ENCODE measurements at regions not wholly inside any gene's neighbourhood (a gene's known extent, or its start where the extent isn't known, plus 50 kb on each side); places are given as distances from the start of the nearest gene placed in this dataset.

DNA sequence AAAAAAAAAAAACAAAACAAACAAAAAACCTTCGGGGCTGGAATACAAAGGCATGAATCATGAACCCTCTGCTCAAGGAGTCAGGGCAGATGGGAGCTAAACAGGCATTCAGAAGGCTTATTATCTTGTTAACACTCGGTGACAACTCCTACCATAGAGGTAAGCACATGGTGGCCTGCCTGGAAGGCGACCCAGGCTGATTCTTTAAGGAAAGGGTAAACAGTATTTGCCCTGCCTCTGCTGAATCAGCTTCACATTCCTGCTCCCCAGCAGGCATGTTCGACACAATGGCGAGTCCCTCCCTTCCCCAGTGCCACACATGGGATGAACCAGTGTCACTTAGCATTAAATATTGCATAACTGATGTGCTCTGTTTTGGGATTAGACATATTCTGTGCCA lies 191.9 kb downstream of the ARL4C start:
- no peak for DNase-seq

DNA sequence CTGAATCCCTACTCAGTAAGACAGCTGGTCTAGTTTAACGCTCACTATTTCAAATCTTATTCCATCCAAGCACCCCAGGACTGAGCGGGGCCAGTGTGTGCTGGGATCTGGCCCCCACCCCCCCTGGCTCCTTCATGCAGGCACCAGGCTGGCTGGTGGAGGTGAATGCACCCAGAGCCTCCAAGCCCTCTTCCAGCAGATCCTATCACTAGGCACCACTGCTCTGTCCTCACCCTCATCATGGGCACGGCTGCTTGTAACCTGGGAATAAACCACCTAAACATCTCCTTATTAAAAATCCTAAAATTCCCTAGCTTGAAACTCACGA lies 194.3 kb downstream of the ARL4C start:
- no peak for DNase-seq

DNA sequence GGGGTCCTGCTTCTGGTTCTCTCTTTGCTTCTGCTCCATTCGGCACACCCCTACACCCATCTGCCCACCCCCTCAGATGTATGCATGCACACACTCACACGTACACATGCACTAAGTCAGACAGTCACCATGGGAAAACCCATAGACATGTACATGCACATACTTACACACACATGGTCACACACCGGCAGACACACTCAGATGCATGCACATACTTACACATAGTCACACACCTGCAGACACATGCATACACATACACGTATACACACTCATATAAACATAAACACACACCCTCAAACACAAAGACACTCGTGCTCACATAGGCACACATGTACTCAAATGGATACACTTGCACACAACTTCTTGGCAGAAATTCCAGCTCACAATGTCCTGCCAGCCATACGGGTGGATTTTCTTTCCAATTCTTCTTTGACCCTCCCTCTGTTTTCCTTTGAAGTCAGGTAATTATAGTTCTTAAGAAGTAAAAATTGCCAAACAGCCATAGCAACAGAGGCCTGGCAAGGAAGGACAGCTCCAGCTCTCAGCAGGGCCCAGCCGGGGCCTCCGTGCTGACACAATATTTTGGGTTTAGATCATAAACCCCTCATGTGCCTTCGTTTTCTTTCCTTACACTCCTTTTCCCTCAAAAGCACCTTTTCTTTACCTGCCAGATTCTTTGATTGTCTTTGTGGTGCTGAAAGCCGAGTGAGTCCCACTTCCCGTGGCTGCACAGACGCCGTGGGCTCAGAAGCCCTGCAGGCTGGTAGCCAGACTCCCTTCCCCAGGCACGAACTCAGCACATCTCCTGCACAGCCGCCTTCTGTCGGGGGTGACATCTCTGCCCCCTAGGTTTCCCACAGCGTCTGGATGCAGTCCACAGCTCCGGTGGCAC lies 195.7 kb downstream of the ARL4C start:
- DNase-seq, result no peak

DNA sequence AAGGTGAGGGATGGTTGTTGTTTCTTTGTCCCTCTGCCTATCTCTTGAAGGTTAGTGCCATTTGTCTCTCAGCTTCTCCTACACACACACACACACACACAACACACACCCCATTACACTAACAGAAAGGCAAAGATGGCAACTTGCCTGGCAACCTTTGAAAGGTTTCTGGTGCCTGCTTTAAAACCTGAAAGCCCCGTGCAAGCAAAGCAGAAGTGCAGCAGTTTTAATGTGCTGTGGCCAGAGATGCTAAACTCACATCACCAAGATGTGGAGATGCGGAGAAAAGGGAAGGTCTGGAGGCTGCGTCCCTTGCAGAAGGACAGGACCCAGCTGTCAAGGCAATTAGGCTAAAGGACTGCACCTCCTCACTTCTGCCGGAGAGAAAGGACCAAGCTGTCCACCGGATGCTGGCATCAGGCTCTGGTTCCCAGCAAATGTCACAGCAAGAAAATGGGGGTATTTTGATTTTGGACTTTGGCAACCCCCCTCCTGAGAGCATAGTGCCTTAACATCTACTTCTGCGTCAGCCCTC lies 196.4 kb downstream of the ARL4C start:
- DNase-seq, result no peak

DNA sequence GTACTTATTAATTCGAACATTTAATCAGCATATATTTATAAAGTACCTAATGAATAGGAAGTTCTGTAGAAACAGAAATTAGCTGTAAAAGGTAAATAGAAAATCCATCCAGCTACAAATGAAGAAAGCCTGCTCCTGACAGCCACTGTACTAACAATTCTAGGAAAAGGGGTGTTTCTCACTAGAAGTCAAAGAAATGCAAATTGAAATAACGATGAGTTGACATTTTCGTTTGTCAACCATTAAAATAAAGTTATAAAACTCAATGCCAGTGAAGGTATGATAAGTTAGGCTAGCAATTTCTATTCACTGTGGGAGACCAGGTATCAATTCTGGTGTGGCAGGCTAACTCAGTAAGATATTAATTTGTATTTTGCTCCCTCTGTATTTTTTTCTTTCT lies 198.0 kb downstream of the ARL4C start:
- DNase-seq, result no peak

DNA sequence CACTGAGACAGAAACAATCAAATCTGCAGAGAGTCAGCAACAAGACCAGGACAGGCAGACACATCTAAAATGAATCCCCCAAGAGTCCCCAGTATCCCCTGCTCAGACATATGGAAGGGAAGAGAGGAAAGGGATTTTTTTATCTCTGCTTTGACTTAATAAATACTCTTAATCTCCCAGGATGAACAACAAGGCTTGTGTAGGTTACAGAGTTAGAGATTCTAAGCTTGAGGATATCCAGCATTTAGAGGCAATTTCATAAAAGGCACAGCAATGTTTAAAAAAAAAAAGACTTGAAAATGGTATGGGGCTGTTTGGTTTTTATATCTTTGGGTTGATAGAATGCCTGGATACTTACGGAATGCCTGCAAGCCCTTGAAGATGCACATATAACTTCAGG lies 199.9 kb downstream of the ARL4C start:
- no peak for DNase-seq

DNA sequence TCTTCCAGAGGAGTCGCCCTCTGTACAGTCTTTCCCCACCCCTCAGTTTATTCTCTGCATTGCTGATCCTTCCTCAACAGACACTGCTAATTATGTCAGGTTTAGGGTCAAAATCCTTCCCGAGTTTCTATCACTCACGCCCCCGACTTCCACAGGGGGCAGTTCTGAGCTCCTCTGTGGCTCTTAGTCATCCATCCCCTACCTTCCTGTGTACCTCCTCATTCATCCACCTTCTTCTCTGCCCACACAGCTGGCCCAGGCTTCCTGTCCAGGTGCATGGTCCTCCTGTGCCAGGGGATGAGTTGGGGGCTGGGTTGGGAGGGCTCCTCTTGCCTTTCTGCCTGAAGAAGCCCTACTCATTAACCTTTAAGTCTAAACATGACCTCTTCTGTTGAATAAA lies 202.9 kb downstream of the ARL4C start:
- no peak for DNase-seq

DNA sequence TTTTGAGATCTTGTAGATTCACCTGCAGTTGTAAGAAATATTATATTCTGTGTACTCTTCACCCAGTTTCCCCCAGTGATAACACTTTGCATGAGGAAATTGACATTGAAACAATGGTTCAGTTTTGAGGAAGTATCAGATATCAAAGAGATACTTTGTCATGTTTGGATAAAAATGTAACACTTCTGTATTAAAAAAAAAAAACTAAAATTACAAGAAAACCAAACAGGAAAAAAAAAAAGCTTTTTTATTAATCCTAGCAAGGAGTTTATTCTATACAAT lies 204.0 kb downstream of the ARL4C start:
- peak; percentile 25 for DNase-seq

DNA sequence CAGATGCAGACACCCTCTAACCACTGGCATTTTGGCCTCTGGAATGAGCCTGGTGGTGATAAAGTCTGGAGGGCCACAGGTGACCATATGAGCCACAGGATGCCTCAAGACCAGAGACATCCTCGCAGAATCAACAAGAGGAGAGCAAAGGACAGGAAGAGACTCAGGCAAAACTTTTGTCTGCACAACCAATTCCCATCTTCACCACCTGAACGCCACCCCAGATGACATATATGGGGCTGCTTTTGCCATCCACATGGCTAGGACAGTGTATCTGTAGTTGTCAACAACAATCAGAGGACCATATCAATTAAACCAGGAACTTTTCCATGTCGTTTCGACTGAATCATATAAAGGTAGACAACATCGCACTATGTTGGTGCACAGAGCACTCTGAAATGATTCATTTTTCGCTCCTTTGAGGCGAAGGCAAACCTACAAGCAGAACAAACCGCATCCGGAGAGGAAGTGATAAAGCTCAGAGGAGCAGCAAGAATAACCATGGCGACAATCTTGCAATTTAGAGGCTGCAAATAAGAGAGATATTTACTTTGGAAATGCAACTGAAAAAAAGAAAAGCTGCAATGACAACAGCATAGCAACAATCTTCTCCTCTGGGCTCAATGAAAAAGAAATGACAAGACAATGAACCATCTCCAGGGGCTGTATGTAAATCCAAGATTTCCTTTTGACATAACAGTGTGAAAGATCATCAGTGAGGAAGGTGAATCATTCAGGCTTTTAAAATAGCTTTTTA lies 204.5 kb downstream of the ARL4C start:
- peak; percentile 35 for DNase-seq

DNA sequence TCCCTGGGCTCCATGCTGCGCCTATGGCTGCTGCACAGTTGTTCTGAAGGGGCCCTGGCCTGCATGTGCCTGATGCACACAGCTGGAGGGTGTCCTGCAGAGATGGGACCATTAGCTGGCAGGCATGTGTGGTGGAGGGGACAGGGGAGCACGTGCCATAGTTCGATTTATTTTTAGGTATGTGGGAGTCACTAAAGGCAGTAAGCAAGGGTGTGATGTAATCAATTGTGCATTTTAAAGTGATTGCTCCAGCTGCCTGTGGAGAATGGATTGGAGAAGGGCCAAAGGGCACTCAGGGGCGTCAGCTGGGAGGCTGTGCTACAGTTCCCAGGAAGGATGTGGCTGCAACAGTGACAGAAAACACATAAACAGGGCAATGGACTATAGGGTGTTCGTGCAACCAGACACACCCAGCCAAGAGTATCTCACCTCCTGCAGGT lies 205.1 kb downstream of the ARL4C start:
- peak; percentile 69 for DNase-seq

DNA sequence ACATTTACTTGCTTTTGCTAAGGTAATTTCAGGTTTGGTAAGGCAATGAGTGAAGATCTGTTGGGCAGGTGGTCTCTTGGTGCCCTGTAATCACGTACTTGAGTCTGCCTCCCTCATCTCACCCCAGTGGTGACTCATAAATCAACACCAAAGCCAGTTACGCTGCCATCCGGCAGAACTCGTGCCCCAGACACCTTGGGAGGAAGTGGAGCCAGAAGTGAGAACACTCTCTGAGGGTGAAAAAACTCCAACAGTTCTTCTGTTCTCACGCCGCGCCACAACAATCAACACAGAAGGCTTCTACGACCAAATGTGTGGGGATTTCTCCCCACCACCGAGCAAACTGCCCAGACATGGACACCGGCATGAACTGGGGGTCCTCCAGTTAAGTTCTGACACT lies 206.2 kb downstream of the ARL4C start:
- peak; percentile 77 for DNase-seq

DNA sequence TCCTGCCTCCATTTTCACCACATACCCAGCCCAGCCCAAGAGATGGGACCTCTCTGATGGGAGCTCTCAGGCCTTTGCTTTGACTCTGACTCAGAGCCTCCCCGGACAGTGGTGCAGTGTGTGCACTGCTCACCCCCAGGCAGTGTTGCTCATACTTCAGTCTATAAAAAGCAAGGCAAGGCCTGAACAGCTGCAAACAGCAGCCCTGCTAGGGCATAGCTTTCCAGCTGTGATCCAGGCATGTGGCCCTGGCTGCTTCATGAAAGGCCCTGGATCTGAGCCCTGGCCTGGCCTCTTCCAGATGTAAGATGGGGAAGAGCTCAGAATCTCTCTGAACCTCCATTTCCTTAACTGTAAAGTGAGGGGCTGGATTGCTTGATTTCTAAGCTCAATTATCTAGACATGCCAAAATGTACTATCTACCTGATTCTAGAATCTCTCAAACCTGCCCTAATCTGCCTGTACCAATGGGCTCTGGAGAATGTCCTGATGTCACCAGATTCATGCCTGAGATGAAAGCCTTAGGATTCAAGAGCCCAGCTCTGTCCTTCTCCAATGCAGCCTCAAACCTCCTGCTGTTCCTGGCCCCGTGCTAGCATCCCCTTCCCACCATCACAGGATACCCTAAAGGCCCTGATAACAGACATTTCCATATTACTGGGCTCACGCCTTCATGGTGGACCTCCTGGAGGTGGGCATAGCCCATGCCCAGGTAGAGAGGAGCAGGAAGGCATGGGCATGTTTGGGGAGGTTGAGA lies 206.9 kb downstream of the ARL4C start:
- DNase-seq, result peak; percentile 77

DNA sequence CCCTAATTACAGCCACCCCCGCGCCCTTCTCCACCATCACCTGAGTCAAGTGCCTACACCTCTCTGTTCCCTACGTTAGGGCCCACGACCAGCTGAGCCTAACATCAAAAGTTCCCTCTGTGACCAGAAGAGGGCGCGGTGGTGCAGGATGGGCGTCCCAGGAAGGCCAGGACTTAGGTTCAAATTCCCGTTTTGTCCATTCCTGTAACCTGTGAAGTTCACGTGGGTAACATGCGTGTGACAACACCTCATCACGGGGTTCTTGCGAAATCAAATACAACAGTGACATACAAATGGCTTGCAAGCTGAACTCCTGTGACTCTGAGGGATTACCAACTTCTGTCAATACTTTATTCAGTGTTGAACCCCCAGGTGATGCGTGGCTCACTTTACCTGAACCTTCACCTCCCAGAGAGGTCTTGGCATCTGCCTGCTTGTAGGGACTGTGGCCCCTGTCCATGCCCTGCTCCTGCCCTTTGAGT lies 207.9 kb downstream of the ARL4C start:
- DNase-seq, result peak; percentile 75

DNA sequence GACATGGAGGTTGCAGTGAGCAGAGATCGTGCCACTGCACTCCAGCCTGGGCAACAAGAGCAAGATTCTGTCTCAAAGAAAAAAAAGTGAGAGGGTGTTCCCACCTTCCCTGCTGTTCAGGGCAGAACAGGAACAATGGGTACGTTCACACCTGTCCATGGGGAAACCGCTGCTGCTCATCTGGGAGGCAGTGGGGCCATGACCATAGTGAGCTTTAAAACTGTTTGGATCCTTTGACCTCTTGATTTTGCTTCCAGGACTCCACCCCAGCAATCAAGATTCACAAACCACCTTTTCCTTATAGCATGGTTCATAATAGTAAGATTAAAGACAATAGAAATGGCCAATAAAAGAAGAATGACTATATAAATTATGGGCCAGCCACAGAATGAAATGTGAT lies 209.2 kb downstream of the ARL4C start:
- no peak for DNase-seq

DNA sequence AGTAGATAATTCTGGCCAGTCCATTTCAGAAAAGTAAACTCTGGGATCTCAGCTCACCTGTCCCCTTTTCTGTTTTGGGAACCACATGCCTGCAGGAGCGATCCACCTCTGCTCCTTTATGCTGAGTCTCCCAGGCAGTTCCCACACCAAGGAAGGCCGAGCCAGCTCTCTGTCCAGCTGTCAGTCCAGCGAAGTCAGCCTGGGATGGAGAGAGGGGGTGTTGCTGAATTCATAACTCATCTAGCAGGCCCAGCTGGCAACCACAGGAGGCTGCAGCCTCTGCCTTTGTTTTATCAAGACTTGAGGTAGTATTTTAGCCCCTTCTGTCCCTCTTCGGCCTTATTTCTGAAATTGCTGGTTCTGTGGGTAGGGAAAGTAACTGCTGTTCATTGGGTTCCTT lies 209.9 kb downstream of the ARL4C start:
- no peak for DNase-seq

DNA sequence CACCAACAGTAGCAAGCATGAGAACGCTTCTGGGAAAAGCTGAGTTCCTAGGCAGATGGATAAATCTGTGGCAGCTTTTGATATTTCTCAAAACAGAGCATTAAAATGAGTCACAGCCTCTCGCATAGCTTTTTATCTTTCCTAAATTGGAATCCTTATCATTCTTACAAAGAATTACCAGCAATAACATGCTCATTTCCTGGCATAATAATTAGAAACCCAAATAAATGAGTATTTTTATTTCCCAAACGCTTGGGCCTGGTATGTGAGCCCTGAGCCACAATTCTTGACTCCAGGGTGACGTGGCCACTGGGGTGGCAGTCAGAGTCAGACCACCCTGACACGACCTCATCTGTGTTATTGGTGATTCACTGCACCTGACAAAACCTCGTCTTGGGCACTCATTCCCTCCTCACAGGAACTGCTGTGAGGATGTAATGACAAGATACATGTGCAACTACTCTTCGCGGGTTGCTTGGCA lies 210.7 kb downstream of the ARL4C start:
- no peak for DNase-seq

DNA sequence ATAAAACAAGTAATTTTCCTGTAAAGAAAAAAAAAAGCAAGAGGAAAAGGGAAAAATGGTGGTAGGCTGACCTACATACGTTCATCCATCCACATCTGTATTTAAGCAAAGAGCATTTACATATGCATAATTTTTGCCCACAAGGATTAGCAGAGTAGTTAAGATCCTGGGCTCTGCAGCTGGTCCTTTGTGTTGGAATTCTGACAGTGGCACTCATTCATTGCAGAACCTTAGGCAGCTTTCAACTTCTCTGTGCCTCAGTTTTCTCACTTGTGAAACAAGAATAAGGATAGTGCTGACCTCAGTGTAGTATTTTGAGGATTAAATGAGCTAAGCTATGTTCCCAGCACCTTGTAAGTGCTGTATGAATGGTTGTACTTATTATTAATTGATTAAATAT lies 211.3 kb downstream of the ARL4C start:
- no peak for DNase-seq

DNA sequence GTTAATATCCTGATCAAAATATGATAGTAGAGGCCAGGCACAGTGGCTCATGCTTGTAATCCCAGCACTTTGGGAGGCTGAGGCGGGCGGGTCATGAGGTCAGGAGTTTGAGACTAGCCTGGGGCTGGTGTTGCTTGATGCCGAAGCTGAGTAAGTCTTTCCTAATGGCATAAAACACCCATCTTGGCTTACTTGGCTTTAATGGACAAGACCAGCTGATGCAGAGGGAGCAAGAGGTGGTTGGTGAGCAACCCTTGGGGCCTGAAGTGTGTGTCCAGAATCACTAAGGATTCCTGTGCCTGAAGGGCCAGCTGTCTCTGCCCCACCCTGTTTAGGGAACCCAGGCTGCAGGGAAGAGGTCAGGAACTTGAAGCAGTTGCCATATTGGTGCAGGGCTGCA lies 217.2 kb downstream of the ARL4C start:
- no peak for DNase-seq

DNA sequence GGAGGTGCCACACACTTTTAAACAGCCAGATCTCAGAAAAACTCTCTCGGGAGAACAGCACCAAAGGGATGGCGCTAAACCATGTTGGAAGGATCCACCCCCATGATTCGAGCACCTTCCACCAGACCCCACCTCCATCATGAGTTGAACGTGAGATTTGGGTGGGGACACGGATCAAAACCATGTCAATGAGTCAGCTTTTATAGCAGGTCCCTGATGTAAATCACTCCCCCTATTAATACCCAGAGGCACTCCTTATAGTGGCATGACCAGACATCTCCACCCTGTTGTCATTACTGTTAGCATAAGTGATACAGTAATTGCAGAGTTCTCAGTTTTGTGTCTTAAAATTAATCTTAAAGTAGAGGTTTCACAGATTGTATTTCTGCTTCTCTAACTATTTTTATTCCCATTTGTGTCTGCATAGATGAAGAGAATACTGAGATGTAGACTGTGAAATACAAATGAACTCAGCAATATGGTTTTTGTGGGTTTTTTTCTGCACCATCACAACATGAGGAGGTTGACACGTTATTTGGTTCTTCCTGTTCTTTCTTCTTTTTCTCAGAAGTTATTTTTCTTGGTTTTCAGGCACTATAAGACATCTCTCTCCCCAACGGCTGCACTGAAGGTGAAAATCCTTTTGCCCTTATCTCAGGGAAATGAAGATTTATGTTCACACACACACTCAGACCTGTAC lies 218.2 kb downstream of the ARL4C start:
- no peak for DNase-seq

DNA sequence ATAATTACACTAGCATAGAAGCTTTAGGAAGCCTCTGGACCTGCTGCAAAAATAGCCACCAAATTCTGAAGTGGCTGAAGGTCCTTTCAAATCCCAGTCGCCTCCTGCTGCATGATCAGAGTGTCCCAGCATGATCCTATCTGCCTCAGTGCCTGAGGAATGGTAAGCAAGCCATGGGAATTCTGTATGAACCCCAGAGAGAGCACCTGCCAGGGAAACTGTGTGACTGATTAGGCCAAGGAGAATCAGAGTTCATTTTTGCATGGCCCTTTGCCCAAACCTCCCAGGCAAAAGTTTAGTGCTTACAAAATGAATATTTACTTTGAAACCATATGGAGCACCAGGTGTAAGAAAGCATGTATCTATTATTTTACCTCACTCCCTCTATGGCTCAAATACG lies 221.4 kb downstream of the ARL4C start:
- DNase-seq, result no peak

DNA sequence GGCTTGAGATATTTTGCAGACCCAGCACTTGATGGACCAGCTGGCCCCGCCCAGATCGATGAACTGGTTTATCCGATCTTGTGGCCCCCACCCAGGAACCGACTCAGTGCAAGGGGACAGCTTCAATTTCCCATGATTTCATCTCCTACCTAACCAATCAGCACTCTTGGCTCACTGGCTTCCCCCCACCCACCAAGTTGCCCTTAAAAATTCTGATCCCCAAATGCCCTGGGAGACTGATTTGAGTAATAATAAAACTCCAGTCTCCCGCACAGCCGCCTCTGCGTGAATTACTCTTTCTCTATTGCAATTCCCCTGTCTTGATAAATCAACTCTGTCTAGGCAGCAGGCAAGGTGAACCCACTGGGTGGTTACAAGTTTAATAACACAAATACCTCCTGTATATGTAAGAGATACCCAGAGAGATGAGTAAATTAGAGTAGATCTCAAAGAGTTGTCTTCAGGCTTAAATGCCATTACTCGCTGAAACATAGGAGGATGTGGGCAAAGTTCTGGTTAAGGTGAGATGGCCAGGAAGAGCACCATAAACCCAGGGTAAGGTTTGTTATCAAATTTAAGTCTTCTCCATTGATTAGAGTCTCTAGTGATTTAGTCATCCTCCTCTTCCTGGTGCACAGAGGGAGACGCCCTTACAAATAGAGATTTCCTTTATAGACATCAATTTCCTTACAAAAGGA lies 222.8 kb downstream of the ARL4C start:
- no peak for DNase-seq
